GM12891 (cell line): ENCODE measurements at regions not wholly inside any gene's neighbourhood (a gene's known extent, or its start where the extent isn't known, plus 50 kb on each side); places are given as distances from the start of the nearest gene placed in this dataset.

Experiments
- PAX5 ChIP-seq: IDR thresholded peaks from 2 replicates; pipeline ENCODE4 v1.6.1; 2011; ENCODE audit warnings: low read length, moderate library complexity, mild to moderate bottlenecking; ENCODE audit not compliant: insufficient read depth, severe bottlenecking
- POLR2A ChIP-seq: IDR thresholded peaks from 2 replicates; pipeline ENCODE4 v1.6.1; 2011; ENCODE audit warnings: low read depth, low read length, control low read depth
- POLR2AphosphoS5 ChIP-seq: IDR thresholded peaks from 2 replicates; pipeline ENCODE4 v1.6.1; 2011; ENCODE audit warnings: low read depth, low read length, control low read depth
- SPI1 ChIP-seq: IDR thresholded peaks from 2 replicates; pipeline ENCODE4 v1.6.1; 2011; ENCODE audit warnings: low read depth, low read length, control low read depth
- TAF1 ChIP-seq: IDR thresholded peaks from 2 replicates; pipeline ENCODE4 v1.6.1; 2011; ENCODE audit warnings: low read depth, low read length, control low read depth

DNA sequence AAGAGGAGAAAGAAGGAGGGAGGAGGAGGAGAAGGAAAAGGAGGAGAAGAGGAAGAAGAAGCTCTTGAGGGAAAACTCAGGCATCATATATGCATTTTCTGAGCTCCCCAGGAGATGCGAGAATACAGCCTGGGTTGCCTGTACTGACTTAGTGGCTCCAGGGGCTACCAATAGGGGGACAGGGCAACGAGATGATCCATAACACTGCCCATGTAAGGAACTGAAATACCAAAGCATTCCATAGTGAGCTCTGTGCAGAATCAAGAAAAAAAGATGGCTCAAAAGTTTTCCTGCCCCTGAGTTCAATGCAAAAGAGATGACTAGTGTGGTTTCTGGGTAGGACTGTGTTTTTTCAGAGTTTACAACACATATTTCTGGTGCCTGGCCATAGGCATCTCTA lies 258.7 kb downstream of the ALDH8A1 start:
- TF ChIP-seq SPI1 (no peak), POLR2A (no peak), POLR2AphosphoS5 (no peak), TAF1 (no peak), PAX5 (no peak)
